Calu3 (cell line): ENCODE measurements at regions not wholly inside any gene's neighbourhood (a gene's known extent, or its start where the extent isn't known, plus 50 kb on each side); places are given as distances from the start of the nearest gene placed in this dataset.

Experiments used
- BruUV-seq: library from RNA; stranded (reverse); fragments of 400-500 nt; replicated peaks from 2 replicates; lab custom pipeline; 2021; lab: Mats Ljungman, UMichigan
- CTCF ChIA-PET: fragments of 300-600 bp; sonication (Branson Sonifier 250); formaldehyde crosslinking; loops from one replicate; lab custom pipeline; 2022; ENCODE audit warnings: antibody characterized with exemption; lab: Charles Lee
- DNase-seq: peaks from one replicate; pipeline ENCODE4 v3.0.0; 2022
- H3K27ac Mint-ChIP-seq: one replicate; pipeline ENCODE4 v1.8.0; 2022; ENCODE audit warnings: mixed read lengths; ENCODE audit not compliant: unreplicated experiment
- H3K27me3 Mint-ChIP-seq: one replicate; pipeline ENCODE4 v1.8.0; 2022; ENCODE audit warnings: mixed read lengths; ENCODE audit not compliant: unreplicated experiment
- H3K36me3 Mint-ChIP-seq: one replicate; pipeline ENCODE4 v1.8.0; 2022; ENCODE audit warnings: mild to moderate bottlenecking, moderate library complexity, mixed read lengths; ENCODE audit not compliant: insufficient read depth, unreplicated experiment
- H3K4me1 Mint-ChIP-seq: one replicate; pipeline ENCODE4 v1.8.0; 2022; ENCODE audit warnings: mild to moderate bottlenecking, low read depth, mixed read lengths; ENCODE audit not compliant: unreplicated experiment
- H3K4me3 Mint-ChIP-seq: one replicate; pipeline ENCODE4 v1.8.0; 2022; ENCODE audit warnings: mild to moderate bottlenecking, low read depth, moderate library complexity, mixed read lengths; ENCODE audit not compliant: unreplicated experiment
- H3K9me3 Mint-ChIP-seq: one replicate; pipeline ENCODE4 v1.8.0; 2022; ENCODE audit warnings: low read depth, mixed read lengths; ENCODE audit not compliant: unreplicated experiment
- CTCF ChIP-seq: fragments of 200-600 bp; IDR thresholded peaks from one replicate; pipeline ENCODE4 v1.8.0; 2022; ENCODE audit warnings: antibody characterized with exemption; ENCODE audit not compliant: unreplicated experiment
- intact Hi-C: fragments of 100-400 bp; cut with micrococcal nuclease; formaldehyde crosslinking; loops from one replicate; pipeline ENCODE4 v1.10.0; 2022; ENCODE audit not compliant: unreplicated experiment

GRCh38 chr18:55925772-55926171, 337.8 kb upstream of the TCF4 start:
- H3K4me3 Mint-ChIP-seq: no peak overlapping the region
- no peak for TF ChIP-seq CTCF

GRCh38 chr18:55920063-55920462, 332.1 kb upstream of the TCF4 start:
- intact Hi-C loops: no loop called here
- H3K9me3 Mint-ChIP-seq: peaks cover 6% of the 10 kb centered on the region
- no peak overlapping the region for H3K27ac Mint-ChIP-seq
- BruUV-seq: no TSS peak
- CTCF ChIA-PET: no interaction called here
- no peaks in the 10 kb centered on the region for H3K36me3 Mint-ChIP-seq
- DNase-seq: no peak
- TF ChIP-seq CTCF: no peak
- no peaks in the 10 kb centered on the region for H3K27me3 Mint-ChIP-seq
- H3K4me1 Mint-ChIP-seq: no peaks in the 10 kb centered on the region
- no peak overlapping the region for H3K4me3 Mint-ChIP-seq

More at GRCh38 chr18:55925772-55926171, 337.8 kb upstream of the TCF4 start:
- BruUV-seq: no TSS peak
- CTCF ChIA-PET: no interaction called here
- no peaks in the 10 kb centered on the region for H3K27me3 Mint-ChIP-seq
- H3K4me1 Mint-ChIP-seq: no peaks in the 10 kb centered on the region
- no peaks in the 10 kb centered on the region for H3K36me3 Mint-ChIP-seq
- DNase-seq: no peak
- H3K9me3 Mint-ChIP-seq: peaks cover under 1% of the 10 kb centered on the region
- no peak overlapping the region for H3K27ac Mint-ChIP-seq
- intact Hi-C loops: no loop called here

- DNase-seq: no peak
- CTCF ChIA-PET: no interaction called here
- Mint-ChIP-seq H3K4me3 (no peak overlapping the region), H3K27me3 (no peaks in the 10 kb centered on the region), H3K9me3 (peaks cover 6% of the 10 kb centered on the region), H3K4me1 (no peaks in the 10 kb centered on the region), H3K27ac (no peak overlapping the region), H3K36me3 (no peaks in the 10 kb centered on the region)
- TF ChIP-seq CTCF: no peak
- no TSS peak for BruUV-seq
- intact Hi-C loops: no loop called here
These were observed 330.5 kb upstream of the TCF4 start for GRCh38 chr18:55918444-55918843.

- Mint-ChIP-seq H3K4me3 (no peak overlapping the region), H3K27ac (no peak overlapping the region), H3K36me3 (no peaks in the 10 kb centered on the region), H3K27me3 (no peaks in the 10 kb centered on the region), H3K4me1 (peaks cover 7% of the 10 kb centered on the region), H3K9me3 (peaks cover 2% of the 10 kb centered on the region)
- DNase-seq: no peak
- CTCF ChIA-PET: interaction anchor here (1.1 kb wide), 1 partner anchor 10 kb away, joined by 3 read pairs; no protein-coding TSS in a partner anchor
- TF ChIP-seq CTCF: no peak
- intact Hi-C loops: no loop called here
- BruUV-seq: no TSS peak
These were observed 324.9 kb upstream of the TCF4 start for GRCh38 chr18:55912919-55913318.
